K562 (cell line): ENCODE measurements at regions not wholly inside any gene's neighbourhood (a gene's known extent, or its start where the extent isn't known, plus 50 kb on each side); places are given as distances from the start of the nearest gene placed in this dataset.

ENCODE experiments used
- ATAC-seq: fragments of 200-7000 bp; cut with Tn5 transposase; 3 replicates; pipeline ENCODE4 v1.9.1; 2020; ENCODE audit warnings: moderate library complexity
- BruUV-seq: library from RNA; stranded (reverse); fragments of 400-500 nt; replicated peaks from 2 replicates; lab custom pipeline; 2021; lab: Mats Ljungman, UMichigan
- CTCF ChIA-PET: fragments of 300-600 bp; formaldehyde crosslinking; extraction: SDS; loops from one replicate; lab custom pipeline; 2021; ENCODE audit warnings: low intra/inter-chr PET ratio; lab: Yijun Ruan, JAX
- POLR2A ChIA-PET: fragments of 300-600, 350-650 bp; sonication (Branson Sonifier 250); formaldehyde crosslinking; extraction: SDS; loops from one replicate; lab custom pipeline; 2021; ENCODE audit warnings: antibody characterized with exemption, inconsistent platforms; lab: Yijun Ruan, JAX
- DNase-seq, 4 experiments: peaks; one replicate each; pipeline versions ENCODE4 v3.0.0 to v3.0.0-alpha.2; 2011 to 2018; ENCODE audit warnings: low spot score in 3 of 4, mixed read lengths in 3 of 4; ENCODE audit errors: extremely low read depth in 1 of 4
- FAIRE-seq: peaks from 2 replicates; lab custom pipeline; 2011; peaks lifted over from hg19 to GRCh38; lab: Jason Lieb, UNC
- H2AFZ ChIP-seq: 2 replicates; pipeline ENCODE4 v1.6.0; 2011; ENCODE audit warnings: low read depth, low read length, control low read depth, inconsistent platforms
- H3K27ac ChIP-seq: fragments of 200-600 bp; 3 replicates; pipeline ENCODE4 v1.8.0; 2011; ENCODE audit warnings: low read depth, mild to moderate bottlenecking, control low read depth, inconsistent platforms, low read length, moderate library complexity, mixed read lengths; ENCODE audit errors: extremely low read depth
- H3K27me3 ChIP-seq, 2 experiments: fragments of 300-600 bp in 1 of 2; 2 replicates in 1 of 2; 3 replicates in 1 of 2; pipeline versions ENCODE4 v1.6.0 to v1.8.0; 2011; ENCODE audit warnings: inconsistent platforms in 2 of 2, low read length in 2 of 2, mild to moderate bottlenecking in 1 of 2, mixed read lengths in 1 of 2, moderate library complexity in 1 of 2; ENCODE audit not compliant: control insufficient read depth in 2 of 2, insufficient read depth in 2 of 2
- H3K36me3 ChIP-seq: fragments of 300-600 bp; 3 replicates; pipeline ENCODE4 v1.8.0; 2011; ENCODE audit warnings: mild to moderate bottlenecking, low read length, inconsistent platforms; ENCODE audit not compliant: control insufficient read depth, insufficient read depth
- H3K4me1 ChIP-seq, 2 experiments: fragments of 200-600 bp in 1 of 2; replicated peaks in 1 of 2; 2 replicates in 1 of 2; 3 replicates in 1 of 2; pipeline versions ENCODE4 v1.5.1 to v1.8.0; 2011; ENCODE audit warnings: inconsistent platforms in 2 of 2, low read length in 2 of 2, mild to moderate bottlenecking in 1 of 2, mixed read lengths in 1 of 2, moderate library complexity in 1 of 2; ENCODE audit not compliant: control insufficient read depth in 2 of 2, insufficient read depth in 2 of 2
- H3K4me2 ChIP-seq: 2 replicates; pipeline ENCODE4 v1.6.1; 2011; ENCODE audit warnings: low read length, control low read depth, inconsistent platforms, mixed read lengths; ENCODE audit not compliant: insufficient read depth
- H3K4me3 ChIP-seq: fragments of 200-600 bp; sonication (generic), shearing (Covaris generic); 2 replicates; pipeline ENCODE4 v1.5.1; 2016; ENCODE audit warnings: control low read depth, inconsistent platforms
- H3K79me2 ChIP-seq: fragments of 200-600 bp; 3 replicates; pipeline ENCODE4 v1.8.0; 2011; ENCODE audit warnings: low read length, inconsistent platforms; ENCODE audit not compliant: control insufficient read depth, insufficient read depth
- H3K9ac ChIP-seq, 2 experiments: 2 replicates each; pipeline versions ENCODE4 v1.6.0 to v1.6.1; 2011; ENCODE audit warnings: low read depth in 2 of 2, low read length in 2 of 2, control low read depth in 1 of 2, inconsistent platforms in 1 of 2, mild to moderate bottlenecking in 1 of 2, mixed read lengths in 1 of 2; ENCODE audit not compliant: insufficient read depth in 1 of 2
- H3K9me1 ChIP-seq: one replicate; pipeline ENCODE4 v1.6.0; 2011; ENCODE audit warnings: inconsistent platforms, mild to moderate bottlenecking, low read length, moderate library complexity; ENCODE audit not compliant: control insufficient read depth, insufficient read depth
- H3K9me3 ChIP-seq: replicated peaks from 2 replicates; pipeline ENCODE4 v1.5.1; 2011; ENCODE audit warnings: low read depth, low read length, inconsistent platforms; ENCODE audit not compliant: control insufficient read depth, insufficient read depth
- H4K20me1 ChIP-seq: replicated peaks from 2 replicates; pipeline ENCODE4 v1.6.1; 2011; ENCODE audit warnings: low read length, inconsistent platforms, mixed read lengths; ENCODE audit not compliant: control insufficient read depth, insufficient read depth
- CGGBP1 ChIP-seq: fragments of 250-450 bp; sonication (Bioruptor Pico); IDR thresholded peaks from 2 replicates; pipeline ENCODE4 v1.9.0; 2021; ENCODE audit warnings: mild to moderate bottlenecking
- E2F6 ChIP-seq, 2 experiments: IDR thresholded peaks; 2 replicates each; pipeline ENCODE4 v1.6.1; 2011; ENCODE audit warnings: borderline replicate concordance in 1 of 2, control low read depth in 1 of 2, low read depth in 1 of 2, low read length in 1 of 2, mild to moderate bottlenecking in 1 of 2, mixed read lengths in 1 of 2, moderate library complexity in 1 of 2; ENCODE audit not compliant: insufficient read depth in 1 of 2, insufficient read length in 1 of 2, poor library complexity in 1 of 2, severe bottlenecking in 1 of 2; ENCODE audit errors: extremely low read depth in 1 of 2
- ETV6 ChIP-seq, 3 experiments: fragments of 150-350 bp in 1 of 3; sonication (generic) in 1 of 3; formaldehyde crosslinking in 1 of 3; IDR thresholded peaks; 2 replicates each; pipeline versions ENCODE4 v1.6.1 to v1.8.0; 2014 to 2022; ENCODE audit warnings: borderline replicate concordance in 2 of 3, low read depth in 2 of 3, antibody characterized with exemption in 1 of 3, low read length in 1 of 3, mild to moderate bottlenecking in 1 of 3, missing genetic modification reagents in 1 of 3
- HOMEZ ChIP-seq: fragments of 250-450 bp; sonication (Bioruptor Pico); IDR thresholded peaks from 2 replicates; pipeline ENCODE4 v1.4.0; 2020; ENCODE audit warnings: mild to moderate bottlenecking, moderate library complexity
- MBD1 ChIP-seq: fragments of 250-450 bp; sonication (Bioruptor Pico); IDR thresholded peaks from 2 replicates; pipeline ENCODE4 v1.8.0; 2022; ENCODE audit warnings: inconsistent platforms
- MITF ChIP-seq: IDR thresholded peaks from 2 replicates; pipeline ENCODE4 v1.6.1; 2014; ENCODE audit warnings: antibody characterized with exemption
- PHB ChIP-seq: fragments of 250-450 bp; sonication (Bioruptor Pico); IDR thresholded peaks from 2 replicates; pipeline ENCODE4 v1.5.0; 2021
- PHF21A ChIP-seq: fragments of 450-650 bp; IDR thresholded peaks from 2 replicates; pipeline ENCODE4 v1.6.1; 2017; ENCODE audit warnings: low read depth, borderline replicate concordance
- RBM17 ChIP-seq: fragments of 200-400 bp; formaldehyde crosslinking; IDR thresholded peaks from 2 replicates; pipeline ENCODE4 v1.6.1; 2017; ENCODE audit warnings: low read depth, mild to moderate bottlenecking, low read length, borderline replicate concordance
- TEAD4 ChIP-seq, 2 experiments: sonication (generic) in 1 of 2; formaldehyde crosslinking in 1 of 2; IDR thresholded peaks; 2 replicates each; pipeline versions ENCODE4 v1.6.1 to v1.8.0; 2012 to 2022; ENCODE audit warnings: borderline replicate concordance in 1 of 2, inconsistent platforms in 1 of 2, low read length in 1 of 2, mild to moderate bottlenecking in 1 of 2, missing genetic modification reagents in 1 of 2
- XRCC5 ChIP-seq: fragments of 200-400 bp; formaldehyde crosslinking; IDR thresholded peaks from 2 replicates; pipeline ENCODE4 v1.6.1; 2017; ENCODE audit warnings: low read depth, mild to moderate bottlenecking, low read length
- ZNF133 ChIP-seq: fragments of 250-450 bp; sonication (Bioruptor Pico); IDR thresholded peaks from 2 replicates; pipeline ENCODE4 v1.4.0; 2020; ENCODE audit warnings: mild to moderate bottlenecking
- ZNF165 ChIP-seq: fragments of 250-450 bp; sonication (Bioruptor Pico); IDR thresholded peaks from 2 replicates; pipeline ENCODE4 v1.4.0; 2020; ENCODE audit warnings: borderline replicate concordance
- WGBS: fragments of 100-300 bp; shearing (Covaris generic); methylation state at CpG from one replicate; pipeline ENCODE4 v1.1.6; 2016; ENCODE audit warnings: low coverage, mixed read lengths; ENCODE audit not compliant: insufficient coverage; ENCODE audit errors: missing lambda C conversion rate; 5-methylcytosine and 5-hydroxymethylcytosine counted together
- in situ Hi-C: fragments of 300-500 bp; cut with MboI; formaldehyde crosslinking; loops from 4 replicates; pipeline ENCODE4 v1.15.0; 2018; ENCODE audit warnings: inconsistent platforms, mixed read lengths
- intact Hi-C: fragments of 100-400 bp; cut with micrococcal nuclease; formaldehyde crosslinking; loops from 2 replicates; pipeline ENCODE4 v1.14.2; 2022

GRCh38 chr7:25383402-25383801, 155.1 kb upstream of the NPVF start (continued):
- no peak for TF ChIP-seq ETV6 (IDR thresholded peaks at IDR 0.05; ENCODE audit: borderline replicate concordance in 1 of 2, low read depth in 2 of 2, low read length in 1 of 2)
- TF ChIP-seq ETV6 (CRISPR knock-in tag; IDR thresholded peaks at IDR 0.05; ENCODE audit: borderline replicate concordance) = no peak
- no peak for TF ChIP-seq PHB
- no peak for TF ChIP-seq ZNF133 (CRISPR knock-in tag)
- no peak for TF ChIP-seq MBD1
- no peak for TF ChIP-seq MITF
- no peak for TF ChIP-seq CGGBP1 (CRISPR knock-in tag)

- Histone ChIP-seq H3K27ac (no peak overlapping the region), H3K9ac (no peak overlapping the region), H3K27me3 (peaks cover 5 to 17% of the 10 kb centered on the region in 2 experiments; a peak in 4 of 5 replicates), H3K4me2 (no peak overlapping the region), H3K9me1 (no peaks in the 10 kb centered on the region), H3K79me2 (no peaks in the 10 kb centered on the region), H3K4me1 (no peaks in the 10 kb centered on the region), H3K36me3 (no peaks in the 10 kb centered on the region), H3K9me3 (no peaks in the 10 kb centered on the region), H4K20me1 (no peaks in the 10 kb centered on the region), H3K4me3 (no peak overlapping the region), H2AFZ (no peak overlapping the region)
- BruUV-seq = no TSS peak
- intact Hi-C loops = no loop called here
- FAIRE-seq (no peak), ATAC-seq (no peak), DNase-seq (no peak)
- 0% methylated on average over 7 of the region's 7 CpGs for WGBS
- in situ Hi-C loops = loop anchor here (5.0 to 25.0 kb wide), 3 partner anchors 128 to 452 kb away; no protein-coding TSS in a partner anchor
- CTCF ChIA-PET = no interaction called here
- POLR2A ChIA-PET = interaction anchor here (0.5 kb wide), 1 partner anchor 179 kb away, joined by 3 read pairs; no protein-coding TSS in a partner anchor
- TF ChIP-seq RBM17 (no peak), TEAD4 (IDR thresholded peaks at IDR 0.05; ENCODE audit: low read length) (no peak), TEAD4 (CRISPR knock-in tag; IDR thresholded peaks at IDR 0.05; ENCODE audit: borderline replicate concordance) (no peak), PHF21A (no peak), ZNF165 (CRISPR knock-in tag) (no peak), XRCC5 (no peak), E2F6 (IDR thresholded peaks at IDR 0.05; ENCODE audit: borderline replicate concordance in 1 of 2, extremely low read depth in 1 of 2, insufficient read depth in 1 of 2, insufficient read length in 1 of 2, low read depth in 1 of 2, low read length in 1 of 2, poor library complexity in 1 of 2, severe bottlenecking in 1 of 2) (no peak), HOMEZ (no peak)
Observed at GRCh38 chr7:25384788-25385505, 156.7 kb upstream of the NPVF start.
